ENCODE measurements at regions not wholly inside any gene's neighbourhood (a gene's known extent, or its start where the extent isn't known, plus 50 kb on each side); places are given as distances from the start of the nearest gene placed in this dataset.
"Not testable (repeated sequence)": the region's sequence is repeated elsewhere in the genome, so short reads cannot be mapped to it uniquely, and the experiment has no call there.

- H3F3A ChIP-seq (ENCODE audit: insufficient read depth): no peaks in the 10 kb centered on the region
- no peaks in the 10 kb centered on the region for H3K27me3 ChIP-seq (ENCODE audit: low read length)
- H3K79me2 ChIP-seq (ENCODE audit: insufficient read depth, low read length): no peaks in the 10 kb centered on the region
- H2AFZ ChIP-seq (ENCODE audit: low read depth, low read length, severe bottlenecking): no peak overlapping the region
- H3K9ac ChIP-seq (ENCODE audit: low read length): no peak overlapping the region
- H3K4me2 ChIP-seq (ENCODE audit: low read depth, low read length, poor library complexity, severe bottlenecking): no peak overlapping the region
- no peak overlapping the region for H3K4me3 ChIP-seq (ENCODE audit: insufficient read depth, low read length, poor library complexity, severe bottlenecking)
- H3K9me3 ChIP-seq (ENCODE audit: insufficient read depth, low read length): no peaks in the 10 kb centered on the region
- H3K27ac ChIP-seq (ENCODE audit: low read depth, low read length): no peak overlapping the region
- H3K9me2 ChIP-seq (replicated peaks; ENCODE audit: insufficient read depth, low read length): no peaks in the 10 kb centered on the region
- H3K36me3 ChIP-seq (ENCODE audit: low read length): no peaks in the 10 kb centered on the region
- TF ChIP-seq EZH2phosphoT487 (conservative IDR thresholded peaks at IDR 0.05; ENCODE audit: low read length) (no peak), CTCF (IDR thresholded peaks at IDR 0.05; ENCODE audit: insufficient read depth, low read length, poor library complexity, severe bottlenecking) (no peak)
- no peaks in the 10 kb centered on the region for H4K20me1 ChIP-seq (ENCODE audit: low read depth, low read length)
These were observed 98.6 kb upstream of the LRPAP1 start for GRCh38 chr4:3630598-3631543.

- Histone ChIP-seq H3K27me3 (ENCODE audit: low read length) (no peaks in the 10 kb centered on the region), H3K4me3 (ENCODE audit: insufficient read depth, low read length, poor library complexity, severe bottlenecking) (no peak overlapping the region), H4K20me1 (ENCODE audit: low read depth, low read length) (no peaks in the 10 kb centered on the region), H3K9me3 (ENCODE audit: insufficient read depth, low read length) (no peaks in the 10 kb centered on the region), H3K79me2 (ENCODE audit: insufficient read depth, low read length) (no peaks in the 10 kb centered on the region), H2AFZ (ENCODE audit: low read depth, low read length, severe bottlenecking) (no peak overlapping the region), H3K4me2 (ENCODE audit: low read depth, low read length, poor library complexity, severe bottlenecking) (no peak overlapping the region), H3K9me2 (replicated peaks; ENCODE audit: insufficient read depth, low read length) (no peaks in the 10 kb centered on the region), H3K9ac (ENCODE audit: low read length) (no peak overlapping the region), H3F3A (ENCODE audit: insufficient read depth) (no peaks in the 10 kb centered on the region), H3K36me3 (ENCODE audit: low read length) (no peaks in the 10 kb centered on the region), H3K27ac (ENCODE audit: low read depth, low read length) (no peak overlapping the region)
- TF ChIP-seq CTCF (IDR thresholded peaks at IDR 0.05; ENCODE audit: insufficient read depth, low read length, poor library complexity, severe bottlenecking): no peak
- no peak for TF ChIP-seq EZH2phosphoT487 (conservative IDR thresholded peaks at IDR 0.05; ENCODE audit: low read length)
These were observed 97.9 kb upstream of the LRPAP1 start for GRCh38 chr4:3630136-3630597.

GRCh38 chr4:3629665-3630064 is 97.4 kb upstream of the LRPAP1 start:
- H3K9me2 ChIP-seq (replicated peaks; ENCODE audit: insufficient read depth, low read length): no peaks in the 10 kb centered on the region
- H3K4me3 ChIP-seq (ENCODE audit: insufficient read depth, low read length, poor library complexity, severe bottlenecking): no peak overlapping the region
- no peaks in the 10 kb centered on the region for H3K9me3 ChIP-seq (ENCODE audit: insufficient read depth, low read length)
- no peaks in the 10 kb centered on the region for H3F3A ChIP-seq (ENCODE audit: insufficient read depth)
- H3K79me2 ChIP-seq (ENCODE audit: insufficient read depth, low read length): no peaks in the 10 kb centered on the region
- H3K36me3 ChIP-seq (ENCODE audit: low read length): no peaks in the 10 kb centered on the region
- no peak overlapping the region for H2AFZ ChIP-seq (ENCODE audit: low read depth, low read length, severe bottlenecking)
- no peak overlapping the region for H3K4me2 ChIP-seq (ENCODE audit: low read depth, low read length, poor library complexity, severe bottlenecking)
- H3K27ac ChIP-seq (ENCODE audit: low read depth, low read length): no peak overlapping the region
- no peaks in the 10 kb centered on the region for H4K20me1 ChIP-seq (ENCODE audit: low read depth, low read length)
- TF ChIP-seq EZH2phosphoT487 (conservative IDR thresholded peaks at IDR 0.05; ENCODE audit: low read length) (no peak), CTCF (IDR thresholded peaks at IDR 0.05; ENCODE audit: insufficient read depth, low read length, poor library complexity, severe bottlenecking) (no peak)
- no peak overlapping the region for H3K9ac ChIP-seq (ENCODE audit: low read length)
- no peaks in the 10 kb centered on the region for H3K27me3 ChIP-seq (ENCODE audit: low read length)

- not testable (repeated sequence) for H3K4me2 ChIP-seq (ENCODE audit: low read depth, low read length, poor library complexity, severe bottlenecking); H3K4me3 ChIP-seq (ENCODE audit: insufficient read depth, low read length, poor library complexity, severe bottlenecking); H3K36me3 ChIP-seq (ENCODE audit: low read length)
These were observed 97.0 kb upstream of the LRPAP1 start for GRCh38 chr4:3629176-3629575.

More at GRCh38 chr4:3629176-3629575, 97.0 kb upstream of the LRPAP1 start:
- not testable (repeated sequence) for H3K9ac ChIP-seq (ENCODE audit: low read length); H3K27me3 ChIP-seq (ENCODE audit: low read length); H3K9me2 ChIP-seq (replicated peaks; ENCODE audit: insufficient read depth, low read length); H2AFZ ChIP-seq (ENCODE audit: low read depth, low read length, severe bottlenecking); H3K79me2 ChIP-seq (ENCODE audit: insufficient read depth, low read length); H4K20me1 ChIP-seq (ENCODE audit: low read depth, low read length); H3K9me3 ChIP-seq (ENCODE audit: insufficient read depth, low read length); H3K27ac ChIP-seq (ENCODE audit: low read depth, low read length); H3F3A ChIP-seq (ENCODE audit: insufficient read depth)

Data from SU-DHL-6 (cell line).